ENCODE measurements at regions not wholly inside any gene's neighbourhood (a gene's known extent, or its start where the extent isn't known, plus 50 kb on each side); places are given as distances from the start of the nearest gene placed in this dataset.

GRCh38 chr5:56457887-56458812 is 225.0 kb upstream of the ANKRD55 start:
- H3K27ac ChIP-seq: no peak overlapping the region
- TF ChIP-seq CTCF (conservative IDR thresholded peaks at IDR 0.05): no peak

- no peak for TF ChIP-seq CTCF (conservative IDR thresholded peaks at IDR 0.05)
- H3K27ac ChIP-seq: no peak overlapping the region
These were observed 222.9 kb upstream of the ANKRD55 start for GRCh38 chr5:56456002-56456401.

- TF ChIP-seq CTCF (conservative IDR thresholded peaks at IDR 0.05): no peak
- no peak overlapping the region for H3K27ac ChIP-seq
These were observed 222.3 kb upstream of the ANKRD55 start for GRCh38 chr5:56455417-56455816.

- TF ChIP-seq CTCF (conservative IDR thresholded peaks at IDR 0.05): no peak
- H3K27ac ChIP-seq: no peak overlapping the region
These were observed 221.2 kb upstream of the ANKRD55 start for GRCh38 chr5:56454219-56454862.

GRCh38 chr5:56451742-56452141 is 218.6 kb upstream of the ANKRD55 start:
- TF ChIP-seq CTCF (conservative IDR thresholded peaks at IDR 0.05): no peak
- H3K27ac ChIP-seq: no peak overlapping the region

- TF ChIP-seq CTCF (conservative IDR thresholded peaks at IDR 0.05): no peak
- H3K27ac ChIP-seq: no peak overlapping the region
These were observed 217.6 kb upstream of the ANKRD55 start for GRCh38 chr5:56450766-56451165.

- no peak overlapping the region for H3K27ac ChIP-seq
- TF ChIP-seq CTCF (conservative IDR thresholded peaks at IDR 0.05): no peak
These were observed 216.0 kb upstream of the ANKRD55 start for GRCh38 chr5:56449071-56449640.
